Smooth muscle cell (in vitro differentiated cells): ENCODE measurements at regions not wholly inside any gene's neighbourhood (a gene's known extent, or its start where the extent isn't known, plus 50 kb on each side); places are given as distances from the start of the nearest gene placed in this dataset.

Experiments used
- DNase-seq: peaks from one replicate; lab custom pipeline; 2025; ENCODE audit not compliant: unreplicated experiment; lab: John Stamatoyannopoulos, UW
- H2AFZ ChIP-seq: fragments of 200-600 bp; sonication (generic); 2 replicates; pipeline ENCODE4 v1.6.0; 2016; ENCODE audit warnings: antibody characterized with exemption, low read depth, mild to moderate bottlenecking
- H3F3A ChIP-seq: fragments of 200-600 bp; sonication (generic); 2 replicates; pipeline ENCODE4 v1.6.0; 2017; ENCODE audit warnings: antibody characterized with exemption, low read depth
- H3K27ac ChIP-seq: fragments of 200-600 bp; sonication (generic); 2 replicates; pipeline ENCODE4 v1.5.1; 2016; ENCODE audit warnings: low read depth, mild to moderate bottlenecking
- H3K27me3 ChIP-seq: fragments of 200-600 bp; sonication (generic); 2 replicates; pipeline ENCODE4 v1.6.1; 2016; ENCODE audit warnings: low read depth, mild to moderate bottlenecking
- H3K36me3 ChIP-seq: fragments of 200-600 bp; sonication (generic); 2 replicates; pipeline ENCODE4 v1.5.1; 2016; ENCODE audit warnings: low read depth
- H3K4me1 ChIP-seq: fragments of 200-600 bp; sonication (generic); 2 replicates; pipeline ENCODE4 v1.5.1; 2016; ENCODE audit warnings: low read depth
- H3K4me2 ChIP-seq: fragments of 200-600 bp; sonication (generic); 2 replicates; pipeline ENCODE4 v1.6.0; 2016; ENCODE audit warnings: mild to moderate bottlenecking
- H3K4me3 ChIP-seq: fragments of 200-600 bp; sonication (generic); 2 replicates; pipeline ENCODE4 v1.5.1; 2016; ENCODE audit warnings: mild to moderate bottlenecking
- H3K79me2 ChIP-seq: fragments of 200-600 bp; sonication (generic); 2 replicates; pipeline ENCODE4 v1.6.0; 2016; ENCODE audit warnings: low read depth, mild to moderate bottlenecking
- H3K9ac ChIP-seq: fragments of 200-600 bp; sonication (generic); 2 replicates; pipeline ENCODE4 v1.6.0; 2016; ENCODE audit warnings: low read depth
- H3K9me3 ChIP-seq: fragments of 200-600 bp; sonication (generic); replicated peaks from 2 replicates; pipeline ENCODE4 v1.5.1; 2016; ENCODE audit warnings: low read depth
- H4K20me1 ChIP-seq: fragments of 200-600 bp; sonication (generic); 2 replicates; pipeline ENCODE4 v1.6.0; 2016; ENCODE audit warnings: low read depth
- WGBS: methylation state at CpG from one replicate; pipeline ENCODE4 v1.1.7; 2016; ENCODE audit warnings: low lambda C conversion rate; 5-methylcytosine and 5-hydroxymethylcytosine counted together
- TF ChIP-seq, protein P1 (sequence below): fragments of 200-600 bp; sonication (generic); IDR thresholded peaks from 2 replicates; pipeline ENCODE4 v1.5.1; 2017; ENCODE audit warnings: borderline replicate concordance, mild to moderate bottlenecking, antibody characterized with exemption; ENCODE audit not compliant: insufficient read depth, poor library complexity, severe bottlenecking

DNA sequence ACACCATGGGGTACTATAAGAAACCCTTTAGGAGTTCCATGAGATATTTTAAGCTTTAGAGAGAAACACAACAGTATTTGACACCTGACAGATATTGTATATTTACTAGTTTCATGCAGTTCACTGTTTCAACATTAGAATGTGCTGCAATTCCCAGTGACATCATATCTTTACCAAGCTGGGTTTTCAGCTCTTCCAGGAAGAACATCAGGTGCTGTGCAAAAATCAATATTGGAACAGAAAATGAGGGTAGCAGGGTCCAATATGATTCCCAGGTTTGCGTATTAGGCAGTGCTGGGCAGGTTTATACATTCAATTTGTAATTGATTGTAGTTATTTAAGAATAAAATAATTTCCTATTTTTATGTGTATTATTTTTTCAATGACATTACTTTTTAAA is 500.0 kb upstream of the EPHA7 start:
- Histone ChIP-seq H3K4me2 (no peak overlapping the region), H3K9ac (no peak overlapping the region), H4K20me1 (no peaks in the 10 kb centered on the region), H3K36me3 (no peaks in the 10 kb centered on the region), H3K27ac (no peak overlapping the region), H3F3A (no peaks in the 10 kb centered on the region), H3K4me3 (no peak overlapping the region), H3K4me1 (no peaks in the 10 kb centered on the region), H2AFZ (no peak overlapping the region), H3K79me2 (no peaks in the 10 kb centered on the region), H3K27me3 (no peaks in the 10 kb centered on the region), H3K9me3 (no peaks in the 10 kb centered on the region)
- DNase-seq: no peak
- 97% methylated on average over 1 of the region's 1 CpG for WGBS
- TF ChIP-seq, protein P1, sequence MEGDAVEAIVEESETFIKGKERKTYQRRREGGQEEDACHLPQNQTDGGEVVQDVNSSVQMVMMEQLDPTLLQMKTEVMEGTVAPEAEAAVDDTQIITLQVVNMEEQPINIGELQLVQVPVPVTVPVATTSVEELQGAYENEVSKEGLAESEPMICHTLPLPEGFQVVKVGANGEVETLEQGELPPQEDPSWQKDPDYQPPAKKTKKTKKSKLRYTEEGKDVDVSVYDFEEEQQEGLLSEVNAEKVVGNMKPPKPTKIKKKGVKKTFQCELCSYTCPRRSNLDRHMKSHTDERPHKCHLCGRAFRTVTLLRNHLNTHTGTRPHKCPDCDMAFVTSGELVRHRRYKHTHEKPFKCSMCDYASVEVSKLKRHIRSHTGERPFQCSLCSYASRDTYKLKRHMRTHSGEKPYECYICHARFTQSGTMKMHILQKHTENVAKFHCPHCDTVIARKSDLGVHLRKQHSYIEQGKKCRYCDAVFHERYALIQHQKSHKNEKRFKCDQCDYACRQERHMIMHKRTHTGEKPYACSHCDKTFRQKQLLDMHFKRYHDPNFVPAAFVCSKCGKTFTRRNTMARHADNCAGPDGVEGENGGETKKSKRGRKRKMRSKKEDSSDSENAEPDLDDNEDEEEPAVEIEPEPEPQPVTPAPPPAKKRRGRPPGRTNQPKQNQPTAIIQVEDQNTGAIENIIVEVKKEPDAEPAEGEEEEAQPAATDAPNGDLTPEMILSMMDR: no peak

DNA sequence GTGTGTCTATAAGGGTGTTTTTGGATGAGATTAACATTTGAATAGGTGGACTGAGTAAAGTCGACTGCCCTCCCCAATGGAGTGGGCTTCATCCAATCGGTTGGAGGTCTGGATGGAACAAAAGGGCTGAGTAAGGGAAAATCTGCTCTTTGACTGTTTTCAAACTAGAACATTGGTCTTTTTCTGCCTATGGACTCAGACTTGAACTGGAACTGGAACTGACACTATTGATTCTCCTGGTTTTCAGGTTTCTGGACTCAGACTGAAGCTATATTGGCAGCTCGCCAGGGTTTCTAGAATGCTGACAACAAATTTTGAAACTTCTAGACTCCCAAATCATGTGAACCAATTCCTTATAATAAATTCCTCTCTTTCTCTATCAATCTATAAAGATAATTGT is 498.9 kb upstream of the EPHA7 start:
- no peaks in the 10 kb centered on the region for H3F3A ChIP-seq
- no peak overlapping the region for H3K4me3 ChIP-seq
- H3K9me3 ChIP-seq: no peaks in the 10 kb centered on the region
- no peak overlapping the region for H3K4me2 ChIP-seq
- no peaks in the 10 kb centered on the region for H4K20me1 ChIP-seq
- no peaks in the 10 kb centered on the region for H3K36me3 ChIP-seq
- TF ChIP-seq, protein P1: no peak
- H3K27me3 ChIP-seq: no peaks in the 10 kb centered on the region
- H2AFZ ChIP-seq: no peak overlapping the region
- WGBS: 88% methylated on average over 3 of the region's 3 CpGs
- H3K27ac ChIP-seq: no peak overlapping the region
- H3K79me2 ChIP-seq: no peaks in the 10 kb centered on the region
- no peak for DNase-seq
- H3K9ac ChIP-seq: no peak overlapping the region
- no peaks in the 10 kb centered on the region for H3K4me1 ChIP-seq

DNA sequence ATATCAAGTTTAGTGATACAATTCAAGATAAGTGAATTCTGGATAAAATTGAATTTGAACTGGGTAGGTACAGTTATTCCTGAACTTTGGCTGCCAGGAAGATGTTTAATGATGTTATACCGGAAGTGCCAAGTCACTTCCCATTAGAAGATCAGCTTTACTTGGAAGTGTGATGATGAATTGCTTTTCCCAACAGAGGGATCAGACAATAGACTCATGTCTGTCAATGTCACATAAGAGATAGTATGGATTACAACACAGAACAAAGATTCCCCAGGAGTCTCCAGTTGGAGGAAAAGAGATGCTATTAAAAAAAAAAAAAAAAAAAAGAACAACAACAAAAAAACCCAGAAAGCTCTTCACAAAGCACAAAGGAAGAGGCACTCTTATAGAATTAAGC is 497.9 kb upstream of the EPHA7 start:
- H3K79me2 ChIP-seq: no peaks in the 10 kb centered on the region
- no peak overlapping the region for H3K4me3 ChIP-seq
- H3F3A ChIP-seq: no peaks in the 10 kb centered on the region
- H3K9ac ChIP-seq: no peak overlapping the region
- DNase-seq: no peak
- no peak overlapping the region for H3K4me2 ChIP-seq
- TF ChIP-seq, protein P1: no peak
- no peak overlapping the region for H3K27ac ChIP-seq
- no peaks in the 10 kb centered on the region for H3K27me3 ChIP-seq
- H2AFZ ChIP-seq: no peak overlapping the region
- H4K20me1 ChIP-seq: no peaks in the 10 kb centered on the region
- H3K9me3 ChIP-seq: no peaks in the 10 kb centered on the region
- no peaks in the 10 kb centered on the region for H3K36me3 ChIP-seq
- 100% methylated on average over 1 of the region's 1 CpG for WGBS
- H3K4me1 ChIP-seq: no peaks in the 10 kb centered on the region

DNA sequence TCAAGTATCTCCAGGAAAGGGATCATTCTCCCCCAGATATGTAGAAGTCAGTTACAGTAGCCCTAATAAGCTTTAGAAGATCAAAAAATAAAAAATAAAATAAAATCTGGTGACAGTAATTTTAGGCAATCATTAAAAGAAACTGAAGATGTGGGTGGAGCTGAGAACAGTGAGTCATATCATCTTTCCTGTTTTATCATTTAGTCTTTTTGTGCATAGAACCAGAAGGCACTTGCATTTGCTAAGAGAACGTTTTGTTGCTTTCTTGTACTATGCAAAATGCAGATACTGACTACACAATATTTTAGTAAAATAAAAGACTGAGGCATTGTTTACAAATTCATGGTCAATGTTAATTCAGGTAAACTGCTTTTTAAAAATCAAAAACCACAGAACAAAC is 497.4 kb upstream of the EPHA7 start:
- 62% methylated on average over 1 of the region's 1 CpG for WGBS
- no peaks in the 10 kb centered on the region for H3K27me3 ChIP-seq
- no peak for DNase-seq
- no peak overlapping the region for H3K9ac ChIP-seq
- H4K20me1 ChIP-seq: no peaks in the 10 kb centered on the region
- no peak overlapping the region for H3K27ac ChIP-seq
- H3K4me2 ChIP-seq: no peak overlapping the region
- no peak overlapping the region for H3K4me3 ChIP-seq
- no peaks in the 10 kb centered on the region for H3K79me2 ChIP-seq
- no peaks in the 10 kb centered on the region for H3K36me3 ChIP-seq
- no peaks in the 10 kb centered on the region for H3K9me3 ChIP-seq
- no peaks in the 10 kb centered on the region for H3F3A ChIP-seq
- H3K4me1 ChIP-seq: no peaks in the 10 kb centered on the region
- TF ChIP-seq, protein P1: no peak
- peak overlapping the region; percentile 43 for H2AFZ ChIP-seq
